OCI-LY3 (cell line): ENCODE measurements at regions not wholly inside any gene's neighbourhood (a gene's known extent, or its start where the extent isn't known, plus 50 kb on each side); places are given as distances from the start of the nearest gene placed in this dataset.

Experiments
- H2AFZ ChIP-seq: fragments of 200-600, 300-600 bp; shearing (Covaris generic); 2 replicates; pipeline ENCODE4 v1.6.0; 2014; ENCODE audit warnings: antibody characterized with exemption, low read depth, low read length
- H3K27ac ChIP-seq: fragments of 200-600, 300-600 bp; sonication (generic); 2 replicates; pipeline ENCODE4 v1.5.1; 2014; ENCODE audit warnings: mild to moderate bottlenecking, low read length, moderate library complexity, mixed read lengths
- H3K27me3 ChIP-seq: fragments of 200-600, 300-600 bp; sonication (generic); 2 replicates; pipeline ENCODE4 v1.6.1; 2014; ENCODE audit warnings: low read depth, low read length, mixed read lengths
- H3K36me3 ChIP-seq: fragments of 200-600, 300-600 bp; sonication (generic); replicated peaks from 2 replicates; pipeline ENCODE3; 2014; ENCODE audit warnings: low read depth, low read length, mixed read lengths
- H3K4me1 ChIP-seq: fragments of 300-600, 200-600 bp; sonication (generic); 2 replicates; pipeline ENCODE4 v1.6.1; 2014; ENCODE audit warnings: low read length, mixed read lengths
- H3K4me2 ChIP-seq: fragments of 200-600, 300-600 bp; sonication (generic); 2 replicates; pipeline ENCODE4 v1.6.1; 2014; ENCODE audit warnings: low read length, mixed read lengths
- H3K4me3 ChIP-seq: fragments of 300-600, 200-600 bp; sonication (generic); 2 replicates; pipeline ENCODE4 v1.5.1; 2014; ENCODE audit warnings: antibody characterized with exemption, mild to moderate bottlenecking, low read length, moderate library complexity
- H3K79me2 ChIP-seq: fragments of 300-600, 200-600 bp; shearing (Covaris generic); 2 replicates; pipeline ENCODE4 v1.6.1; 2014; ENCODE audit warnings: mild to moderate bottlenecking, low read length, mixed read lengths
- H3K9ac ChIP-seq: fragments of 300-600, 200-600 bp; shearing (Covaris generic); 2 replicates; pipeline ENCODE4 v1.6.0; 2014; ENCODE audit warnings: mild to moderate bottlenecking, low read length, moderate library complexity
- H3K9me3 ChIP-seq: fragments of 200-600, 300-600 bp; shearing (Covaris generic); 2 replicates; pipeline ENCODE4 v1.6.1; 2014; ENCODE audit warnings: low read length, mixed read lengths; ENCODE audit not compliant: insufficient read depth
- H4K20me1 ChIP-seq: fragments of 200-600, 300-600 bp; sonication (generic); 2 replicates; pipeline ENCODE4 v1.6.1; 2016; ENCODE audit warnings: low read length, mixed read lengths; ENCODE audit not compliant: insufficient read depth
- CTCF ChIP-seq: fragments of 200-600, 300-600 bp; sonication (generic); IDR thresholded peaks from 2 replicates; pipeline ENCODE4 v1.5.1; 2014; ENCODE audit warnings: antibody characterized with exemption, low read length, low read depth
- EZH2phosphoT487 ChIP-seq: fragments of 200-600 bp; shearing (Covaris generic); IDR thresholded peaks from 2 replicates; pipeline ENCODE4 v1.6.1; 2018; ENCODE audit warnings: antibody characterized with exemption, mixed run types, low read depth

- H3K4me3 ChIP-seq, result no peak overlapping the region
- H3K79me2 ChIP-seq, result no peaks in the 10 kb centered on the region
- no peak overlapping the region for H2AFZ ChIP-seq
- no peak overlapping the region for H3K27ac ChIP-seq
- H3K9me3 ChIP-seq, result no peaks in the 10 kb centered on the region
- no peak for TF ChIP-seq CTCF
- no peak for TF ChIP-seq EZH2phosphoT487
- H4K20me1 ChIP-seq, result no peaks in the 10 kb centered on the region
- H3K9ac ChIP-seq, result no peak overlapping the region
- no peaks in the 10 kb centered on the region for H3K36me3 ChIP-seq
- H3K27me3 ChIP-seq, result no peaks in the 10 kb centered on the region
- H3K4me1 ChIP-seq, result peaks cover 25% of the 10 kb centered on the region
- no peak overlapping the region for H3K4me2 ChIP-seq
Measured at GRCh38 chr3:30440880-30441279, 165.5 kb upstream of the TGFBR2 start.

GRCh38 chr3:30443756-30444673 is 162.4 kb upstream of the TGFBR2 start:
- TF ChIP-seq EZH2phosphoT487 (no peak), CTCF (no peak)
- Histone ChIP-seq H3K36me3 (no peaks in the 10 kb centered on the region), H3K79me2 (no peaks in the 10 kb centered on the region), H3K4me1 (no peaks in the 10 kb centered on the region), H3K9me3 (no peaks in the 10 kb centered on the region), H3K27ac (no peak overlapping the region), H3K4me3 (no peak overlapping the region), H4K20me1 (no peaks in the 10 kb centered on the region), H2AFZ (no peak overlapping the region), H3K4me2 (no peak overlapping the region), H3K9ac (no peak overlapping the region), H3K27me3 (peaks cover 8% of the 10 kb centered on the region; the same call in 1 of the 2 replicates)

- Histone ChIP-seq H3K27ac (no peak overlapping the region), H3K79me2 (no peaks in the 10 kb centered on the region), H3K36me3 (no peaks in the 10 kb centered on the region), H3K4me3 (no peak overlapping the region), H2AFZ (no peak overlapping the region), H3K9ac (no peak overlapping the region), H4K20me1 (no peaks in the 10 kb centered on the region), H3K4me2 (no peak overlapping the region), H3K4me1 (no peaks in the 10 kb centered on the region), H3K27me3 (peaks cover 8% of the 10 kb centered on the region; the same call in 1 of the 2 replicates), H3K9me3 (peaks cover 3% of the 10 kb centered on the region; the same call in 1 of the 2 replicates)
- TF ChIP-seq CTCF, result no peak
- no peak for TF ChIP-seq EZH2phosphoT487
Measured at GRCh38 chr3:30448450-30449289, 157.7 kb upstream of the TGFBR2 start.

GRCh38 chr3:30449290-30449632 is 157.1 kb upstream of the TGFBR2 start:
- no peak overlapping the region for H3K4me2 ChIP-seq
- H4K20me1 ChIP-seq, result no peaks in the 10 kb centered on the region
- no peaks in the 10 kb centered on the region for H3K79me2 ChIP-seq
- no peak for TF ChIP-seq EZH2phosphoT487
- no peaks in the 10 kb centered on the region for H3K36me3 ChIP-seq
- no peak overlapping the region for H3K9ac ChIP-seq
- peaks cover 3% of the 10 kb centered on the region; the same call in 1 of the 2 replicates for H3K9me3 ChIP-seq
- H2AFZ ChIP-seq, result no peak overlapping the region
- H3K27ac ChIP-seq, result no peak overlapping the region
- no peak overlapping the region for H3K4me3 ChIP-seq
- H3K27me3 ChIP-seq, result peaks cover 8% of the 10 kb centered on the region; the same call in 1 of the 2 replicates
- no peaks in the 10 kb centered on the region for H3K4me1 ChIP-seq
